GM19351 (cell line): ENCODE measurements at regions not wholly inside any gene's neighbourhood (a gene's known extent, or its start where the extent isn't known, plus 50 kb on each side); places are given as distances from the start of the nearest gene placed in this dataset.

Source experiments
- ATAC-seq: cut with Tn5 transposase; IDR thresholded peaks from one replicate; pipeline ENCODE4 v1.9.1; 2021; ENCODE audit warnings: mild to moderate bottlenecking, moderate library complexity; ENCODE audit not compliant: unreplicated experiment

GRCh38 chr2:20523073-20523798, 76.4 kb downstream of the RHOB start:
- ATAC-seq: no peak

GRCh38 chr2:20523799-20524187, 76.9 kb downstream of the RHOB start:
- ATAC-seq: no peak

- ATAC-seq: peak; percentile 76
Observed at GRCh38 chr2:20524412-20525040, 77.7 kb downstream of the RHOB start.

- peak; percentile 87 for ATAC-seq
Observed at GRCh38 chr2:20525041-20526035, 78.5 kb downstream of the RHOB start.

- ATAC-seq: no peak
Observed at GRCh38 chr2:20526160-20526559, 79.3 kb downstream of the RHOB start.

- no peak for ATAC-seq
Observed at GRCh38 chr2:20526708-20527107, 79.8 kb downstream of the RHOB start.

GRCh38 chr2:20528713-20529112, 81.8 kb downstream of the RHOB start:
- no peak for ATAC-seq

- no peak for ATAC-seq
Observed at GRCh38 chr2:20530520-20530919, 83.6 kb downstream of the RHOB start.

GRCh38 chr2:20531633-20532262, 84.9 kb downstream of the RHOB start:
- no peak for ATAC-seq

- no peak for ATAC-seq
Observed at GRCh38 chr2:20532634-20533437, 86.0 kb downstream of the RHOB start.

- no peak for ATAC-seq
Observed at GRCh38 chr2:20533993-20534622, 87.2 kb downstream of the RHOB start.

- no peak for ATAC-seq
Observed at GRCh38 chr2:20534913-20535801, 88.3 kb downstream of the RHOB start.

GRCh38 chr2:20536619-20537422, 89.9 kb downstream of the RHOB start:
- ATAC-seq: no peak

- no peak for ATAC-seq
Observed at GRCh38 chr2:20537423-20538307, 90.8 kb downstream of the RHOB start.

GRCh38 chr2:20538308-20539132, 91.6 kb downstream of the RHOB start:
- ATAC-seq: no peak

GRCh38 chr2:20539133-20539719, 92.4 kb downstream of the RHOB start:
- ATAC-seq: no peak
